GM12878 (cell line): ENCODE measurements at regions not wholly inside any gene's neighbourhood (a gene's known extent, or its start where the extent isn't known, plus 50 kb on each side); places are given as distances from the start of the nearest gene placed in this dataset.

ENCODE experiments used
- ATAC-seq: fragments of 200-7000 bp; cut with Tn5 transposase; 3 replicates; pipeline ENCODE4 v1.9.1; 2020; ENCODE audit warnings: mild to moderate bottlenecking, moderate library complexity
- BruUV-seq: library from RNA; stranded (reverse); fragments of 400-500 nt; replicated peaks from 2 replicates; lab custom pipeline; 2021; lab: Mats Ljungman, UMichigan
- CTCF ChIA-PET: fragments of 300-600 bp; sonication (Branson Sonifier 250); formaldehyde crosslinking; extraction: SDS; loops from one replicate; lab custom pipeline; 2021; ENCODE audit warnings: inconsistent platforms; lab: Yijun Ruan, JAX
- POLR2A ChIA-PET: fragments of 350-600 bp; formaldehyde crosslinking; extraction: SDS; loops from one replicate; lab custom pipeline; 2021; ENCODE audit warnings: inconsistent platforms; lab: Charles Lee
- RAD21 ChIA-PET: fragments of 300-600 bp; sonication (Branson Sonifier 250); formaldehyde crosslinking; loops from one replicate; lab custom pipeline; 2023; ENCODE audit warnings: antibody characterized with exemption; ENCODE audit not compliant: unreplicated experiment; lab: Charles Lee
- SMC1A ChIA-PET: fragments of 300-600 bp; sonication (Branson Sonifier 250); formaldehyde crosslinking; loops from one replicate; lab custom pipeline; 2023; ENCODE audit not compliant: unreplicated experiment, uncharacterized antibody; lab: Charles Lee
- DNase-seq: peaks from one replicate; pipeline ENCODE4 v3.0.0-alpha.2; 2011; ENCODE audit warnings: low read depth, low spot score
- FAIRE-seq: peaks from 3 replicates; lab custom pipeline; 2011; peaks lifted over from hg19 to GRCh38; lab: Jason Lieb, UNC
- H2AFZ ChIP-seq: 2 replicates; pipeline ENCODE4 v1.6.0; 2011; ENCODE audit warnings: low read depth, low read length, control low read depth; ENCODE audit not compliant: control insufficient read depth
- H3K27ac ChIP-seq: 2 replicates; pipeline ENCODE4 v1.5.1; 2011; ENCODE audit warnings: control low read depth; ENCODE audit not compliant: control insufficient read depth, insufficient read depth
- H3K27me3 ChIP-seq, 2 experiments: replicated peaks in 1 of 2; 2 replicates each; pipeline versions ENCODE4 v1.6.0 to v1.6.1; 2011; ENCODE audit warnings: low read length in 1 of 2; ENCODE audit not compliant: control insufficient read depth in 2 of 2, insufficient read depth in 2 of 2
- H3K36me3 ChIP-seq, 2 experiments: 2 replicates each; pipeline ENCODE4 v1.5.1; 2011; ENCODE audit warnings: low read length in 1 of 2; ENCODE audit not compliant: control insufficient read depth in 2 of 2, insufficient read depth in 2 of 2
- H3K4me1 ChIP-seq: 2 replicates; pipeline ENCODE4 v1.6.1; 2011; ENCODE audit warnings: mild to moderate bottlenecking, low read length, moderate library complexity, mixed read lengths; ENCODE audit not compliant: control insufficient read depth, insufficient read depth
- H3K4me2 ChIP-seq: 2 replicates; pipeline ENCODE4 v1.6.0; 2011; ENCODE audit warnings: control low read depth; ENCODE audit not compliant: control insufficient read depth, insufficient read depth
- H3K4me3 ChIP-seq: fragments of 200-600 bp; sonication (generic); 2 replicates; pipeline ENCODE4 v1.5.1; 2016
- H3K79me2 ChIP-seq: 2 replicates; pipeline ENCODE4 v1.6.0; 2011; ENCODE audit warnings: low read length; ENCODE audit not compliant: control insufficient read depth, insufficient read depth
- H3K9ac ChIP-seq: 2 replicates; pipeline ENCODE4 v1.8.0; 2011; ENCODE audit warnings: low read length, control low read depth, mixed read lengths; ENCODE audit not compliant: control insufficient read depth, insufficient read depth
- H3K9me3 ChIP-seq: replicated peaks from 3 replicates; pipeline ENCODE4 v1.5.1; 2011; ENCODE audit warnings: mild to moderate bottlenecking, low read length; ENCODE audit not compliant: control insufficient read depth, insufficient read depth
- H4K20me1 ChIP-seq: 2 replicates; pipeline ENCODE4 v1.6.0; 2011; ENCODE audit not compliant: control insufficient read depth, insufficient read depth
- ELK1 ChIP-seq: IDR thresholded peaks from 2 replicates; pipeline ENCODE4 v1.6.1; 2012; ENCODE audit warnings: low read depth, low read length, improper control_type of control experiment
- ETV6 ChIP-seq, 2 experiments: fragments of 450-650 bp in 1 of 2; IDR thresholded peaks in 1 of 2; conservative IDR thresholded peaks in 1 of 2; 2 replicates each; pipeline ENCODE4 v1.6.1; 2014; ENCODE audit warnings: antibody characterized with exemption in 1 of 2, borderline replicate concordance in 1 of 2, low read depth in 1 of 2, mild to moderate bottlenecking in 1 of 2, moderate library complexity in 1 of 2
- JUNB ChIP-seq: IDR thresholded peaks from 2 replicates; pipeline ENCODE4 v1.6.1; 2016; ENCODE audit warnings: antibody characterized with exemption, mild to moderate bottlenecking
- MTA3 ChIP-seq: IDR thresholded peaks from 2 replicates; pipeline ENCODE4 v1.6.1; 2012; ENCODE audit warnings: low read length, inconsistent platforms, borderline replicate concordance
- MYB ChIP-seq: fragments of 150-350 bp; IDR thresholded peaks from 2 replicates; pipeline ENCODE4 v1.6.1; 2014; ENCODE audit warnings: mild to moderate bottlenecking, low read depth, low read length, borderline replicate concordance
- RBBP5 ChIP-seq: fragments of 200-600 bp; sonication (generic); conservative IDR thresholded peaks from 2 replicates; pipeline ENCODE4 v1.6.1; 2016
- SKIL ChIP-seq: fragments of 450-650 bp; IDR thresholded peaks from 2 replicates; pipeline ENCODE4 v1.6.1; 2017; ENCODE audit warnings: mild to moderate bottlenecking, low read depth, inconsistent platforms; ENCODE audit not compliant: poor library complexity, severe bottlenecking
- SPI1 ChIP-seq: IDR thresholded peaks from 2 replicates; pipeline ENCODE4 v1.6.1; 2011; ENCODE audit warnings: low read depth, mild to moderate bottlenecking, low read length, moderate library complexity, borderline replicate concordance; ENCODE audit not compliant: insufficient read depth
- YBX1 ChIP-seq: fragments of 450-650 bp; IDR thresholded peaks from 2 replicates; pipeline ENCODE4 v1.6.1; 2016; ENCODE audit warnings: antibody characterized with exemption
- ZNF24 ChIP-seq: fragments of 450-650 bp; IDR thresholded peaks from 2 replicates; pipeline ENCODE4 v1.6.1; 2017; ENCODE audit warnings: antibody characterized with exemption, mild to moderate bottlenecking
- WGBS: methylation state at CpG from one replicate; pipeline ENCODE4 v1.1.6; 2016; ENCODE audit warnings: low lambda C conversion rate; ENCODE audit not compliant: insufficient replicate concordance, insufficient coverage; ENCODE audit errors: missing lambda C conversion rate; 5-methylcytosine and 5-hydroxymethylcytosine counted together
- in situ Hi-C: fragments of 300-500 bp; cut with MboI; formaldehyde crosslinking; loops from 9 replicates; pipeline ENCODE4 v1.14.3; 2018; ENCODE audit warnings: mixed read lengths
- intact Hi-C: fragments of 100-400 bp; cut with micrococcal nuclease; formaldehyde crosslinking; loops from one replicate; pipeline ENCODE4 v1.14.2; 2022; ENCODE audit not compliant: unreplicated experiment

- in situ Hi-C loops, result no loop called here
Observed at GRCh38 chrX:125694171-125694570, 374.5 kb downstream of the TEX13C start.

More at GRCh38 chrX:125694171-125694570, 374.5 kb downstream of the TEX13C start:
- Histone ChIP-seq H3K9ac (no peak overlapping the region), H4K20me1 (no peaks in the 10 kb centered on the region), H3K79me2 (no peaks in the 10 kb centered on the region), H3K4me3 (no peak overlapping the region), H3K27me3 (no peaks in the 10 kb centered on the region), H2AFZ (no peak overlapping the region), H3K36me3 (no peaks in the 10 kb centered on the region), H3K9me3 (no peaks in the 10 kb centered on the region), H3K27ac (no peak overlapping the region), H3K4me1 (no peaks in the 10 kb centered on the region), H3K4me2 (no peak overlapping the region)
- ChIA-PET SMC1A (interaction anchor here (0.8 to 1.0 kb wide), 3 partner anchors 10 to 211 kb away, joined by 3 read pairs; no protein-coding TSS in a partner anchor), RAD21 (no interaction called here), POLR2A (no interaction called here), CTCF (interaction anchor here (0.8 kb wide), 1 partner anchor 862 kb away, joined by 3 read pairs; no protein-coding TSS in a partner anchor)
- no peak for DNase-seq
- intact Hi-C loops, result no loop called here
- BruUV-seq, result no TSS peak
- ATAC-seq, result no peak
- WGBS, result 5% methylated on average over 1 of the region's 1 CpG
- no peak for FAIRE-seq
- no peak for TF ChIP-seq SPI1
- TF ChIP-seq ZNF24, result no peak
- TF ChIP-seq ETV6 (conservative IDR thresholded peaks at IDR 0.05 in 1 of 2, IDR thresholded peaks at IDR 0.05 in 1 of 2; ENCODE audit: borderline replicate concordance in 1 of 2, low read depth in 1 of 2), result no peak
- TF ChIP-seq JUNB, result no peak
- no peak for TF ChIP-seq ELK1
- no peak for TF ChIP-seq RBBP5
- TF ChIP-seq MYB, result no peak
- TF ChIP-seq YBX1, result no peak
- TF ChIP-seq MTA3, result no peak
- no peak for TF ChIP-seq SKIL
